Superior temporal gyrus (tissue), 1 donor: ENCODE measurements at regions not wholly inside any gene's neighbourhood (a gene's known extent, or its start where the extent isn't known, plus 50 kb on each side); places are given as distances from the start of the nearest gene placed in this dataset.
"Not testable (repeated sequence)": the region's sequence is repeated elsewhere in the genome, so short reads cannot be mapped to it uniquely, and the experiment has no call there.

ENCODE experiments used
- DNase-seq: peaks from one replicate; pipeline ENCODE4 v3.0.0-alpha.2; 2016; ENCODE audit errors: extremely low spot score

- DNase-seq = no peak
These were observed 97.0 kb downstream of the PHETA1 start for GRCh38 chr12:111271674-111272418.

- DNase-seq = no peak
These were observed 98.1 kb downstream of the PHETA1 start for GRCh38 chr12:111270774-111271173.

GRCh38 chr12:111270239-111270638 lies 98.7 kb downstream of the PHETA1 start:
- DNase-seq = no peak

DNA sequence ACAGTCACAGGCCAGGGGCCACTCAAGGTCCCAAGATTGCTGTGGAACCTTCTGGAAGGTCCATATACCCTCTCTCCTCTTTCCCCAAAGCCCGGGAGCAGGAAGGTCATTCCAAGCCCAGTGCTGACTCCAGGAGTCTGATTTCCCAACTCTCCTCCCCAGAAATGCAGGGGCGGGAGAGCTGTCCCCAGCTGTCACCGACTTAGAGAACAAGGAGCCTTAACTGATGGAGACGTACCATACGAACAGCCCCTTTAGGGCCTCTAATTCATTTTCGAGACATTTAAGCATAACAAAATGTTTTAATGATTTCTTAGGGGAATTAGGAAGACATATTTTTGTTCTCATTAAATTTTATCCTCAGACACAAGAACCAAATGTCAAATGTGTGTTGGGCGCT lies 99.2 kb downstream of the PHETA1 start:
- no peak for DNase-seq

DNA sequence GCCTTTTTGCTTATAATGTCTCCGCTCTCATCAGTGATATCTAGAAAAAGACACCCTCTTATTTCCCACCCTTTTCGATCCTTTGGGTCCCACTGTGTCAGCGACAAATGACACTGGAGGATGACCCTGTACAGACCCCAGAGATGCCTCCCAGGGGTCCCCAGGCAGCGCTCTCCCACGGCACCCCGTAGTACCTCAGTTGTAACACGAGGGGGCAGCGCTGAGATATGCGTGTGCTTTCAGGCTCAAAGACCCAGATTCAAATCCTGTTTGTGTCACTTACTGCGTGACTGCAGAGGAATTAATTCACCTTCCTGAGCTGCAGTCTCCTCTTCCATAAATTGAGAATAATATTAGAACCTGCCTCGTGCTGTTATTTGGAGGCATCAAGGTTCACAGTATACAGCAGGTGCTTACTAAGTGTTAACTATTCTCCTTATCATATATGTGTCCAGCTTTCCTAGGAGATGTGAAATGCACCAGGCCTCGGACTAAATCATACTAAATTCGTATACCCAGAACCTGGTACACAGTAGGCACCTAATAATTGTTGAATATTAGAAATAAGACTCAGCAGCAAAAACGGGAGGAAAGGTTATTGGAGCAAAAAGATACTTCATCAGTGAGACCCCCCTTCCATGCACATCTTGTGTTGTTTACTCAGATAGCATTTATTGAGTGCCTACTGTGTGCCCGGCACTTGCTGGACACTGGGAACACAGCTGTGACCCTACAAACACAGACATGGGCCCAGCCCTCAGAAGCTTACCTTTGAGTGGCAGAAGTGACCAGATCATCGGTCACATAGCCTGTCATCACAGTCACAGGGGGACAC lies 99.9 kb downstream of the PHETA1 start:
- DNase-seq = no peak

GRCh38 chr12:111267144-111267543 lies 101.8 kb downstream of the PHETA1 start:
- no peak for DNase-seq

DNA sequence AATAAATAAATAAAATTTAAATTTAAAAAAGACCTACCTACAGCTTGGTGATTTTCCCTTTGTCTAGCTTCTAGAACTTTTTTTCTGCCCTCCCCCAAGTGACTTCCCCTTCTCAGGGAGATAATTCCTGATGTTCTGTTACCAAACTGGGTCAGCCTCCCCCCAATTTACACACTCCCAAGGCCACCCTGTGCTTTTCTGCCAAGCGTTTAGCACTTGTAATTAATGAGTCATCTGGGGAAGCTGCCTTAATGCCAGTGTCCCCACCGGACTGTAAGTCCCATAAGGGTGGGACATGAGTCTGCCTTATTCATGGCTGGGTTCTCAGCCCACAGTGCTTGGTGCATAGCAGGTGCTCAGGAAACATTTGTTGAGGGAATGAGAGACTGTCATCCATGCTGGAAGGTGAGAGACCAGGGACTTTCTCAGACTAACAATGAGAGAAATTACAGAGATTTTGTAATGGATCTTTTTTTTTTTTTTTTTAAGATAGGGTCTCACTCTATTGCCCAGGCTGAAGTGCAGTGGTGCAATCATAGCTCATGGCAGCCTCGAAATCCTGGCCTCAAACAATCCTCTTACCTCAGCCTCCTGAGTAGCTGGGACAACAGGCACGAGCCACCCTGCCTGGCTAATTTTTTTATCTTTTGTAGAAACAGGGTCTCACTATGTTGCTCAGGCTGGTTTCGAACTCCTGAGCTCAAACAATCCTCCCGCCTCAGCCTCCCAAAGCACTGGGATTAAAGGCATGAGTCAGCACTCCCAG lies 106.8 kb downstream of the PHETA1 start:
- DNase-seq = no peak

- no peak for DNase-seq
These were observed 108.2 kb downstream of the PHETA1 start for GRCh38 chr12:111260732-111261131.

DNA sequence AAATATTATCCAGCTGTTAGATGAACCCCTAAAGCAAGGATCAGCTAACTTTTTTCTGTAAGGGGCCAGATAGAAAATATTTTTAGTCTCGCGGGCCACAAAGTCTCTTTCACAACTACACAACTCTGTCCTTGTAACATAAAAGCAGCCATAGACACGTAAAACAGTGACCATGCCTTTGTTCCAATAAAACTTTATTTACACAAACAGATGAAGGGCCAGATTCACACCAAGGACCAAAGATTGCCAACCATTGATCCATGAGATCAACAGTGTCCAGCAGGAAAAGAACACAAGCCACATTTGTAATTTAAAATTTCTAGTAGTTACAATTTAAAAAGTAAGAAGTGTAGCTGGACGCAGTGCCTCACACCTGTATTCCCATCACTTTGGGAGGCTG lies 109.7 kb downstream of the PHETA1 start:
- DNase-seq = no peak

- not testable (repeated sequence) for DNase-seq
These were observed 110.8 kb downstream of the PHETA1 start for GRCh38 chr12:111258081-111258480.

- DNase-seq = no peak
These were observed 111.4 kb downstream of the PHETA1 start for GRCh38 chr12:111257435-111257902.

GRCh38 chr12:111256629-111257434 lies 112.1 kb downstream of the PHETA1 start:
- no peak for DNase-seq

DNA sequence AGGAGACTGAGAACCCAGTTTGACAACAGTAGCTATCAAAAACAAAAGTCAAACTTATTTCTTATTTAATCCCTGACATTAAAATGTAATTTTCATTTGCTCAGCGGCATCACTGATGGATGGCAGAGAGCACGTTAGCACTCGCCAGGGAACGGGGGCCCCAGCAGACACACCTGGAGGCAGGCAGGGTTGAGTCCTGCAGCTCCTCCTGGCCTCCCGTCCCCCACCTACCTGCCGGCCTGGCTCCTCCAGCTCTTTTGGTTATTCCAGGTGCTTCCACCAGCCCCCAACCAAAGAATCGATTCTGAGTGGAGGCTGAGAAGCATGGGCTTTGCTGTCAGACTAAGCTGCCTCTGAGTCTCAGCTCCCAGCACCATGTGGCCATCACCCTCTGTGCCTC lies 113.6 kb downstream of the PHETA1 start:
- DNase-seq = no peak

DNA sequence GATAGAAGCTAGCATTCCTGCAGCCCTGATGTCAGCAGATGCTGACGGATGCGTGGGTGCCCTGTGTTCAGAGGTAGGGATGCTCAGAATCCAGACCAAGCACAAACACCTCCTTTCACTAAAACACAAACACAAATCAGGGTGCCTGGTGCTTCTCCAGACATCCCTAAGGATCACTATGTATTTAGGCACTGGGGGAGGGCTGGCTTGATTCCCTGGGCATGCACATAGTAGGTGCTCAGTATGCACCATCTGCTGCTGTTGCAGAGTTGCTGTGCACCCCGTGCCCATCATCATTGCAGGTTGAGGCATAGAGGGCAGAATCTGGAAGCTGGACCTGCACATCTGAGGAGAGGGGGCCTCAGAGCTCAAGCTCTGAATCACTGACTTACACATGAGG lies 114.8 kb downstream of the PHETA1 start:
- no peak for DNase-seq

DNA sequence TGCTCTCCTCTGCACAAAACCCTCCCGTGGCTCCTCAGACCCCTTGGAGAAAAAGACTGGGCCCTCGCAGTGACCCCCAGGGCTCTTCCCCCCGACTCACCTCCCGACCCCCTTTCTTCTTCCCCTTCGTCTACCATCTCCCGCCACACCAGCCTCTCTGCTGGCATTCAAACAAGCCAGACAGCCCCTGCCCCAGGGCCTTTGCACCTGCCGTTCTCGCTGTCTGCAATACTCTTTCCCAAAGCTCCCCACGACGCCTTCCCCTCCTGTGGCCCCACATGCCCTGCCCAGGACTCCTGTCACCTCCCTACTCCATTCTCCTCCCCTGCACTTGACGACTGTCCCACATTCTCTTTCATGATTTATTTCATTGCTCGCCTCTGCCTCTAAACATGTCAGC lies 115.7 kb downstream of the PHETA1 start:
- no peak for DNase-seq

DNA sequence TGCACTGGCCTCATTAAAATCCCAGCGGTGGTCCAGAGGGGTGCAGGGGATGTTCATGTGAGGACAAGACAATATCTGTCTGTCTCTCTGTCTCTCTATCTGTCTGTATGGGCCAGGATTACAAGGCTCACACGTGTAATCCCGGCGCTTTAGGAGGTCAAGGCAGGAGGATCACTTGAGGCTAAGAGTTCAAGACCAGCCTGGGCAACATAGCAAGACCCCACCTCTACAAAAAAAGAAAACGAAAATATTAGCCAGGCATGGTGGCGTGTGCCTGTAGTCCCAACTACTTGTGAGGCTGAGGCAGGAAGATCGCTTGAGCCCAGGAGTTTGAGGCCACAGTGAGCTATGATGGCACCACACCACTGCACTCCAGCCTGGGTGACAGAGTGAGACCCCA lies 117.1 kb downstream of the PHETA1 start:
- DNase-seq = no peak

GRCh38 chr12:111251058-111251730 lies 117.7 kb downstream of the PHETA1 start:
- no peak for DNase-seq

DNA sequence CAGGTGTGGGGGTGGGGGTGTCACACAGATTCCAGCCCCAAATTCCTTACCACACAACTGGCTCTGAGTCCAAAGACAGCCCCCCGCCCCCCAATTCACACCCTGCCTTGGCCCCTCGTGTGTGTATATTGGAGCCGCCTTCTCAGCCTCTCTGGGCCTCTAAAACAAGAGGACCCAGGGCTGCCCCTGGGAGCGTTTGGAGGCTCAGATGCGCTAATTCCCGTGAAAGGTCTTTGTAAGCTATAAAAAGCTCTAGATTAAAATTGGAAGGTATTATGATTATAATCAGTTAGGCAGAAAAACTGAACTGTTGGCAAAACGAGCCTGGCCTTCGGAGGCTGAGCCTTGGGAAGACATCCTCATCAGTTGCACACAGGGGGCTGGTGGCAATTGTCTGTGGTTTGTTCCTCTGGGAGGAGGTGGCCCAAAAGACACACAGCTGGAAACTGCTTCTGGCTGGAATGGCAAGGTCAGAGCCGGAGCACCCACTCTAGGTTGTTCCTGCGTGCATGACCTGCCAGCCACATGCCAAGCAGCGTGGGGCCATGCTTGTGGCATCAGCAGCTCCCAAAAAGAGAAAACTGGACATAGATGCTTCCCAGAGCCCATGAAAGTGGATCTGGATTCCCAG lies 118.5 kb downstream of the PHETA1 start:
- no peak for DNase-seq

GRCh38 chr12:111249757-111250156 lies 119.1 kb downstream of the PHETA1 start:
- no peak for DNase-seq

GRCh38 chr12:111249018-111249370 lies 119.9 kb downstream of the PHETA1 start:
- DNase-seq = no peak
